Activated naive CD8-positive, alpha-beta T cell treated with anti-CD3 and anti-CD28 coated beads, Interleukin-2, amount 50 U/mL, for 24 hours (primary cell): ENCODE measurements at regions not wholly inside any gene's neighbourhood (a gene's known extent, or its start where the extent isn't known, plus 50 kb on each side); places are given as distances from the start of the nearest gene placed in this dataset.
"Not testable (repeated sequence)": the region's sequence is repeated elsewhere in the genome, so short reads cannot be mapped to it uniquely, and the experiment has no call there.

Experiments
- ATAC-seq: fragments of 150-1000 bp; cut with Tn5 transposase; one replicate; pipeline ENCODE4 v1.10.0; 2021
- DNase-seq: peaks from one replicate; pipeline ENCODE4 v3.0.0; 2021
- H3K27ac Mint-ChIP-seq: one replicate; pipeline ENCODE4 v1.8.0; 2021; ENCODE audit warnings: mild to moderate bottlenecking, mixed read lengths
- H3K27me3 Mint-ChIP-seq: one replicate; pipeline ENCODE4 v1.8.0; 2021; ENCODE audit warnings: mixed read lengths
- H3K36me3 Mint-ChIP-seq: one replicate; pipeline ENCODE4 v1.8.0; 2021; ENCODE audit warnings: low read depth, mixed read lengths
- H3K4me1 Mint-ChIP-seq: one replicate; pipeline ENCODE4 v1.8.0; 2021; ENCODE audit warnings: mixed read lengths
- H3K4me3 Mint-ChIP-seq: one replicate; pipeline ENCODE4 v1.8.0; 2021; ENCODE audit warnings: mild to moderate bottlenecking, moderate library complexity, mixed read lengths
- H3K9me3 Mint-ChIP-seq: one replicate; pipeline ENCODE4 v1.8.0; 2021; ENCODE audit warnings: mixed read lengths

GRCh38 chr5:164501344-164501743 is 995.9 kb downstream of the MAT2B start:
- ATAC-seq: no peak
- H3K27me3 Mint-ChIP-seq: no peaks in the 10 kb centered on the region

GRCh38 chr5:164504141-164504772 is 998.8 kb downstream of the MAT2B start:
- ATAC-seq (no peak), DNase-seq (peak; percentile 13)
- Mint-ChIP-seq H3K27ac (no peak overlapping the region), H3K4me1 (no peaks in the 10 kb centered on the region), H3K4me3 (no peak overlapping the region), H3K36me3 (no peaks in the 10 kb centered on the region), H3K9me3 (no peaks in the 10 kb centered on the region), H3K27me3 (no peaks in the 10 kb centered on the region)

More at GRCh38 chr5:164501344-164501743, 995.9 kb downstream of the MAT2B start:
- H3K27ac Mint-ChIP-seq: no peak overlapping the region
- DNase-seq: no peak
- no peaks in the 10 kb centered on the region for H3K9me3 Mint-ChIP-seq
- no peaks in the 10 kb centered on the region for H3K4me1 Mint-ChIP-seq
- H3K36me3 Mint-ChIP-seq: no peaks in the 10 kb centered on the region
- no peak overlapping the region for H3K4me3 Mint-ChIP-seq

DNA sequence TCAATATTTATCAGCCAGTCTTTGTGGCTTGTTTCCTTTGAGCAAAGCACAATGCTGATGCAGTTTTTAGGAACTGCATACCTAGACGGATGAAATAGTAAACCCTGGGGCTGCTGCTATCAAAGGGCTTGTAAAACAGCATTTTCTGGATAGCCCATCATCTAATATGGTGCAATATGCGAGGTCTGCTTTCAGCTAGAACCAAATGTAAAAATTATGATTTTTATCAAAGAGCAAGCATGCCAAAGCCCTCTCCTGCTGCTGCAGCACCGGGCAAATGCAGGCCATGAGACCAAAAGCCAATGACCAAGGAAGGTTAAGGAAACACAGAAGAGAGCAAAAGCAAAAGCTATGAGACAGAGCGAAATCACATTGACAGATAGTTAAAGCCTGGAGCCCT is 1000.4 kb downstream of the MAT2B start:
- ATAC-seq (no peak), DNase-seq (no peak)
- no peaks in the 10 kb centered on the region for H3K27me3 Mint-ChIP-seq
- H3K4me1 Mint-ChIP-seq: no peaks in the 10 kb centered on the region
- no peak overlapping the region for H3K4me3 Mint-ChIP-seq
- no peaks in the 10 kb centered on the region for H3K9me3 Mint-ChIP-seq
- H3K27ac Mint-ChIP-seq: no peak overlapping the region
- no peaks in the 10 kb centered on the region for H3K36me3 Mint-ChIP-seq

GRCh38 chr5:164518067-164518740 is 1012.8 kb downstream of the MAT2B start:
- H3K36me3 Mint-ChIP-seq: no peaks in the 10 kb centered on the region
- H3K4me1 Mint-ChIP-seq: no peaks in the 10 kb centered on the region
- H3K9me3 Mint-ChIP-seq: peaks cover 7% of the 10 kb centered on the region
- no peak overlapping the region for H3K4me3 Mint-ChIP-seq
- no peak overlapping the region for H3K27ac Mint-ChIP-seq
- H3K27me3 Mint-ChIP-seq: no peaks in the 10 kb centered on the region
- no peak for ATAC-seq
- no peak for DNase-seq

DNA sequence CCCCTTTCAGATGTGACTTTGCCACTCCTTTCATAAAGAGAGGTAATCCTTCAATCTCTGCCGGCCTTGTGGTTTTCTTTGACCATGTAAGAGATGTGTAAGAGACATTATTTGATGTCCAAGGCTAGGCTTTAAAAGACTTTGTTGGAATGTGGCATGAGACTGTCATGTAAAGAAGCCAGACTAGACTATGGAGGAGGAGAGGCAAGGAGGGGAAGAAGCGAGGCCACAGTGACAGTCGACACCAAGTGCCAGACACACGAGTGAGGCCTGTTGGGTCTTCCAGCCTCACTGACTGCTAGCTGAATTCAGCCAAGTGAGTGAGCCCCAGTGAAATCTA is 1013.3 kb downstream of the MAT2B start:
- no peak overlapping the region for H3K27ac Mint-ChIP-seq
- DNase-seq (no peak), ATAC-seq (no peak)
- H3K4me1 Mint-ChIP-seq: no peaks in the 10 kb centered on the region
- no peaks in the 10 kb centered on the region for H3K36me3 Mint-ChIP-seq
- H3K4me3 Mint-ChIP-seq: no peak overlapping the region
- H3K9me3 Mint-ChIP-seq: peaks cover 7% of the 10 kb centered on the region
- no peaks in the 10 kb centered on the region for H3K27me3 Mint-ChIP-seq

DNA sequence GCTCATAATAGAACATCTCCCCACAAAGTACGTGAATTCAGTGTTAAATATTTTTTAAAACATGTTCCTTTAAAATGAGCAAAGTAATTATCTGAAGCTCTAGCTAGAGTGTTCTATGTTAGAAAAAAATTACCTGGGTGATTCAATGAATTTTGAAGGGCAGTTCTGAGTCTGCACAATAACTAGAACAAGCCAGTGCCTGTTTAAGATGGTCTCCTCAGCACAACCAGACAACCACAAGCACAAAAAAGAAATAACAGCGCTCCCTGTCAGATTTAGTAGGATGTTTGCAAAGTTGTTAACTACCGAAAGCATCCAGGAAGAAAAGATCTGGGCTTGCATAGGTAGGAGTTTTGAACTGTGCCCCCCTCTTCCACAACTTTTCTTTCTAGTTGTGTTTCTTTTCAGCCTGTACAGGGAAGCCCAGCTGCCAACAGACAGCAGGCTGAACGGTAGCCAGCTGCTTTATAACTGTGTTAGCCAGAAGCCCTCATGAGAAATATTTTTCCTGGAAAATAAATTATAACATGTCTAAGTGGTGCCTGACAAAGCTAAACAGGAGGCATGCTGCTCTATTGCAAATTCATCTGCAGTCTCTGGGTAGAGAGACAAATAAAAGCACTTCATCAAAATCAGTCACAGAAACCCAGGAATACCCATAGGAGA is 1026.9 kb downstream of the MAT2B start:
- no peak for ATAC-seq
- DNase-seq: no peak
- no peak overlapping the region for H3K27ac Mint-ChIP-seq
- no peaks in the 10 kb centered on the region for H3K4me1 Mint-ChIP-seq
- no peak overlapping the region for H3K4me3 Mint-ChIP-seq
- H3K36me3 Mint-ChIP-seq: no peaks in the 10 kb centered on the region
- no peaks in the 10 kb centered on the region for H3K27me3 Mint-ChIP-seq
- H3K9me3 Mint-ChIP-seq: no peaks in the 10 kb centered on the region

DNA sequence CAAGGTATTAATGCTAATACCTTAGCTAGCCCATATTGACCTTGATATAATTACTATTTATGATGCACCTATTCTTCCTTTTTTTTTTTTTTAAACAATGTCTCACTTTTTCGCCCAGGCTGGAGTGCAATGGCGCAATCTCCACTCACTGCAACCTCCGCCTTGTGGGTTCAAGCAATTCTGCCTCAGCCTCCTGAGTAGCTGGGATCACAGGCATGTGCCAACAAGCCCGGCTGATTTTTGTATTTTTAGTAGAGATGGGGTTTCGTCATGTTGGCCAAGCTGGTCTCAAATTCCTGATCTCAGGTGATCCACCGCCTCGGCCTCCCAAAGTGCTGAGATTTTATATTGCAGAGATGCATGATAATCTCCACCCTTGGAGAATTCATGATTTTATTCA is 1028.0 kb downstream of the MAT2B start:
- ATAC-seq, H3K27me3 Mint-ChIP-seq, H3K4me3 Mint-ChIP-seq, H3K36me3 Mint-ChIP-seq, DNase-seq, H3K27ac Mint-ChIP-seq, H3K9me3 Mint-ChIP-seq, H3K4me1 Mint-ChIP-seq: not testable (repeated sequence)

- no peak overlapping the region for H3K27ac Mint-ChIP-seq
- H3K27me3 Mint-ChIP-seq: no peaks in the 10 kb centered on the region
- no peak overlapping the region for H3K4me3 Mint-ChIP-seq
- H3K9me3 Mint-ChIP-seq: no peaks in the 10 kb centered on the region
- DNase-seq (no peak), ATAC-seq (no peak)
- no peaks in the 10 kb centered on the region for H3K4me1 Mint-ChIP-seq
- H3K36me3 Mint-ChIP-seq: no peaks in the 10 kb centered on the region
These were observed 1034.8 kb downstream of the MAT2B start for GRCh38 chr5:164540174-164540573.

DNA sequence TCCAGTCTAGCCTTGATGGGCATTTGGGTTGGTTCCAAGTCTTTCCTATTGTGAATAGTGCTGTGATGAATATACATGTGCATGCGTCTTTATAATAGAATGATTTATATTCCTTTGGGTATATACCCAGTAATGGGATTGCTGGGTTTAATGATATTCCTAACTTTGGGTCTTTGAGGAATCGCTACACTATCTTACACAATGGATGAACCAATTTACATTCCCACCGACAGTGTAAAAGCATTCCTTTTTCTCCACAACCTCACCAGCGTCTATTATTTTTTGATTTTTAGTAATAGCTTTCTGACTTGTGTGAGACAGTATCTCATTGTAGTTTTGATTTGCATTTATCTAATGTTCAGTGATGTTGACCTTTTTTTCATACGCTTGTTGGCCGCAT is 1040.1 kb downstream of the MAT2B start:
- Mint-ChIP-seq H3K27ac (no peak overlapping the region), H3K9me3 (peaks cover 5% of the 10 kb centered on the region), H3K4me1 (no peaks in the 10 kb centered on the region), H3K27me3 (no peaks in the 10 kb centered on the region), H3K4me3 (no peak overlapping the region), H3K36me3 (no peaks in the 10 kb centered on the region)
- no peak for DNase-seq
- no peak for ATAC-seq

- peaks cover 5% of the 10 kb centered on the region for H3K9me3 Mint-ChIP-seq
- no peaks in the 10 kb centered on the region for H3K36me3 Mint-ChIP-seq
- H3K4me1 Mint-ChIP-seq: no peaks in the 10 kb centered on the region
- no peaks in the 10 kb centered on the region for H3K27me3 Mint-ChIP-seq
- no peak overlapping the region for H3K4me3 Mint-ChIP-seq
- no peak for ATAC-seq
- H3K27ac Mint-ChIP-seq: no peak overlapping the region
- DNase-seq: no peak
These were observed 1048.4 kb downstream of the MAT2B start for GRCh38 chr5:164553851-164554250.

GRCh38 chr5:164555809-164556208 is 1050.4 kb downstream of the MAT2B start:
- Mint-ChIP-seq H3K27me3 (no peaks in the 10 kb centered on the region), H3K36me3 (no peaks in the 10 kb centered on the region), H3K27ac (no peak overlapping the region), H3K4me3 (no peak overlapping the region), H3K4me1 (no peaks in the 10 kb centered on the region), H3K9me3 (no peaks in the 10 kb centered on the region)
- DNase-seq (no peak), ATAC-seq (no peak)

DNA sequence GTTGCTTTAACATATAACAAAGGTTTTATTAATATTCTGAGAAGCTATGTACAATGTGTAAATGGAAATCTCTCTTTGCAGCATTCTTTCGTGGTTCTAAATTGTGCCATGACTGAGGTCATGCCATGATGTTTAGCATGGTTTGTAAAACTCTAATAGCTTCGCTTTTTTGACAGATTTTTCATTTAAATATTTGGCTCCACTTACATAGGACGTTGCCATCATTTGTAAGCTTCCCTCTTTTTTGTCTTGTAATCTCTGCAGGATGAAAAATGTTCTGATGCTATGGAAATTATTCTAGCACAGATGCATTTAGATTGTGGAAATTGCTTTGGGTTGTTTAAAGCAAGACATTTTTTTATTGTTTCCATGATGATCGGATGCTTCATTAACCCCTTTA is 1054.8 kb downstream of the MAT2B start:
- ATAC-seq (no peak), DNase-seq (no peak)
- H3K9me3 Mint-ChIP-seq: no peaks in the 10 kb centered on the region
- no peaks in the 10 kb centered on the region for H3K36me3 Mint-ChIP-seq
- no peak overlapping the region for H3K4me3 Mint-ChIP-seq
- H3K27ac Mint-ChIP-seq: no peak overlapping the region
- no peaks in the 10 kb centered on the region for H3K27me3 Mint-ChIP-seq
- H3K4me1 Mint-ChIP-seq: no peaks in the 10 kb centered on the region

GRCh38 chr5:164561933-164562872 is 1056.8 kb downstream of the MAT2B start:
- Mint-ChIP-seq H3K4me3 (no peak overlapping the region), H3K27ac (no peak overlapping the region), H3K36me3 (no peaks in the 10 kb centered on the region), H3K9me3 (no peaks in the 10 kb centered on the region), H3K27me3 (no peaks in the 10 kb centered on the region), H3K4me1 (no peaks in the 10 kb centered on the region)
- DNase-seq: no peak
- no peak for ATAC-seq

- H3K27ac Mint-ChIP-seq: no peak overlapping the region
- no peak for ATAC-seq
- no peaks in the 10 kb centered on the region for H3K9me3 Mint-ChIP-seq
- H3K4me1 Mint-ChIP-seq: no peaks in the 10 kb centered on the region
- no peaks in the 10 kb centered on the region for H3K36me3 Mint-ChIP-seq
- H3K4me3 Mint-ChIP-seq: no peak overlapping the region
- no peak for DNase-seq
- no peaks in the 10 kb centered on the region for H3K27me3 Mint-ChIP-seq
These were observed 1058.0 kb downstream of the MAT2B start for GRCh38 chr5:164563370-164563769.
